Ramos (cell line): ENCODE measurements at regions not wholly inside any gene's neighbourhood (a gene's known extent, or its start where the extent isn't known, plus 50 kb on each side); places are given as distances from the start of the nearest gene placed in this dataset.
"Not testable (repeated sequence)": the region's sequence is repeated elsewhere in the genome, so short reads cannot be mapped to it uniquely, and the experiment has no call there.

Experiments used
- in situ Hi-C: fragments of 300-500 bp; cut with MboI; formaldehyde crosslinking; loops from one replicate; pipeline ENCODE4 v1.14.3; 2022; ENCODE audit warnings: low sequenced_read_pairs; ENCODE audit not compliant: unreplicated experiment

DNA sequence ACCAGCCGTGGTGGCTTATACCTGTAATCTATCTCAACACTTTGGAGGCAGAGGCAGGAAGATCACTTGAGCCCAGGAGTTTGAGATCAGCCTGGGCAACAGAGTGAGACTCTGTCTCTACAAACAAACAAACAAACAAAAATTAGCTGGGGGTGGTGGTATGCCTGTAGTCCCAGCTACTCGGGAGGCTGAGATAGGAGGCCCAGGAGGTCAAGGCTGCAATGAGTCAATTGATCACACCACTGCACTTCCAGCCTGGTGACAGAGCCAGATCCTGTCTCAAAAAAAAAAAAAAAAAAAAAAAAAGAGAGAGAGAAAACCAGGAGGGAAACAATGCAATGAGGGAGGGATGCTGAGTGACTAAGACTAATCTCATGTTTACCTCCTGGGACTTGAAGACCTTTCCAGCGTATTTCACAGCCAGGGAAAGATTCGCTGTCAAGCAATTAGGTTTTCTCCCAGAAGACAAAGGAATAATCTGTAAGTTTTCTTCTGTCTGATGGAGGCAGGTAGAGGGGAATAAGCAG lies 51.1 kb upstream of the MIER3 start:
- in situ Hi-C loops = no loop called here

DNA sequence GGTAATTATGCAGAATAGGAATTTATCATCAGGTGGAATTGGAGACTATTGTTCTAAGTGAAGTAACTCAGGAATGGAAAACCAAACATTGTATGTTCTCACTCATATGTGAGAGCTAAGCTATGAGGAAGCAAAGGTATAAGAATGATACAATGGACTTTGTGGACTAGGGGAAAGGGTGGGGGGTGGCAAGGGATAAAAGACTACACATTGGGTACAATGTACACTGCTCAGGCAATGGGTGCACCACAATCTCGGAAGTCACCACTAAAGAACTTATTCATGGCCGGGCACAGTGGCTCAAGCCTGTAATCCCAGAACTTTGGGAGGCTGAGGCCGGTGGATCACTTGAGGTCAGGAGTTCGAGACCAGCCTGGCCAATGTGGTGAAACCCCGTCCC lies 51.6 kb upstream of the MIER3 start:
- in situ Hi-C loops = not testable (repeated sequence)

DNA sequence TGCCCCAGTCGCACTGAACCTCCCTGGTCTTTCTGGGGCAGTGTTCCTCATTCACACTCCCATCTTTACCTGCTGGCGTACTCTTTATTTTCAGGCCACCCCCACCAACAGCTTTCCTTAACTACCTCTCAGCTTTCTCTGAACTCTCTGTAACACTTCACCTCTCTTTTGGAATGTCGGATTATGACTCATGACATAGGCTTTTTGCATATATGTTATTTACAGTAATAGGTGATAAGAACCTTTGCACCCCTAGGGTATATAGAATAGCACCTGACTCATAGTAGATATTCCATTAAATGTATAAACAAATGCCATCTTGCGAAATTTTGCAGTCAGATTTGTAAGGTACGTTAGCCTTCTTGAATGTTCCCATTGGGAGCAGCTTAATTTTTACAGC lies 52.9 kb upstream of the MIER3 start:
- in situ Hi-C loops = no loop called here

DNA sequence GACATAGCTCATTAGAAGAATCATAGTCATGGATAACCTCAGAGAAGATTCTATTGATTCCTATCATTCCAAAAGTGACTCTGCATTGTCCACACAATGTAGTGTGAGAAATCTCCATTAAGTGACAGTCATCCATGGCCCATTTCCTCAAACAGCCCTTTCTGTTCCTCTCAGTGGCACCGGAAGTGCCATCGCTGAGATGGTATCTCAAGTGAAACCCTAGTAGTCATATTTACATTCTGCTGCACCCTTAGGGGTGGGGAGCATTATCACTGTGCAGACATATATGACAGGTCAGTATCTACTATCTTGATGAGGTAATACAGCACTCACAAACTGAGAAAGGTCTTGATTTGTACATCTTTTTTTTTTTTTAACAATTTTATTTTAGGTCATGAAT lies 55.4 kb upstream of the MIER3 start:
- in situ Hi-C loops = no loop called here

DNA sequence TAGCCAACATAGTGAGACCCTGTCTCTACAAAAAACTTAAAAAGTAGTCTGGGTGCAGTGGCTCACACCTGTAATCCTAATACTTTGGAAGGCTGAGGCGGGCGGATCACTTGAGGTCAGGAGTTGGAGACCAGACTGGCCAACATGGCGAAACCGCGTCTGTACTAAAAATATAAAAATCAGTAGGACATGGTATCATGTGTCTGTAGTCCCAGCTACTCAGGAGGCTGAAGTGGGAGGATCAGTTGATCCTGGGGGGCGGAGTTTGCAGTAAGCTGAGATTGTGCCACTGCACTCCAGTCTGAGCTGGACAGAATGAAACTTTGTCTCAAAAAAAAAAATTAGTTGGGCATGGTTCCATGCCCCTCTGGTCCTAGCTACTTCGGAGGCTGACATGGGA lies 57.9 kb upstream of the MIER3 start:
- in situ Hi-C loops = no loop called here

DNA sequence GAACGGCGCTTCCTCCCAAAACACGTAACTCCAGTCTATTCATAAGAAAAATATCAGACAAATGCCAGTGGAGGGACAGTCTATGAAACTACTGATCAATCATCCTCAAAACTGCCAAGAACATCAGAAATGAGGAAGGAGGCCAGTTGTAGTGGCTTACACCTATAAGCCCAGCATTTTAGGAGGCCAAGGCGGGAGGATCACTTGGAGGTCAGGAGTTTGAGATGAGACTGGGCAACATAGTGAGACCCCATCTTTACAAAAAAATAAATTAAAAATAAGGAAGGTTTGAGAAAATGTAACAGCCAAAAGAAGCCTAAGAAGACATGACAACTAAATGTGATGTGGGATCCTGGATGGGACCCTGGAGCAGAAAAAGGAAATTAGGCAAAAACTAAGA lies 58.9 kb upstream of the MIER3 start:
- in situ Hi-C loops = no loop called here

DNA sequence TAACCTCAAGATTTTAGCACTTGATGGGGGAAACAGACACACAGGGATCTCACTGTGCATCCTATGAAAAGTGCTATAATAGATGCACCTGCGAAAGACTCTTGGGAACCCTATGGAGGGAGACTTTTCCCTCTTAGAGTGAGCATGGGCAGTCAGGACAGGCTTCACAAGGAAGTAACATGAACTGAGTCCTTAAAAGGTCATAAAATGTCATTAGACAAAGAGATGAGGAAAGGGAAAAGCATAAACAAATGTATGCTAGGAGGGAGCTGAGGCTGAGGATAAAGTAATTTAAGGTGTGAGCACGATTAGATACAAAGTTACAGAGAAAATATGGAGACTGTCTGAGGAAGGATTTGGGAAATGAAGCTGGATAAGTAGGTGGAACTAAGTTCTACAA lies 60.6 kb upstream of the MIER3 start:
- in situ Hi-C loops = no loop called here

DNA sequence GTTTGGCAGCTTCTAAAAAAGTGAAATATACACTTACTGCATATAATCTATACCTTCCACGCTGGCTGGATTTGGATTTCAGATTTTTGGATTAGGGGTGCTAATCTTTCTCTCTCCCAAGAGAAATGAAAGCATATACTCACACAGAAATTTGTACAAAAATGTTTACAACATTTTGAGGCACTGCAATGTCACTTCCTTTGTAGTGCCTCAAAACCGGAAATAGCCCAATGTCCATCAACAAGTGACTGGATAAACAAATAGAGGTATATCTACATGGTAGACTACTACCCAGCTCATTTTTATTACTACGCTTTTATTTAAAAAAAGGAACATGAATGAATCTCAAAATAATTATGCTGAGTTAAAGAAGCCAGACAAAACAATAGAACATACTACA lies 74.0 kb upstream of the MIER3 start:
- in situ Hi-C loops = no loop called here

DNA sequence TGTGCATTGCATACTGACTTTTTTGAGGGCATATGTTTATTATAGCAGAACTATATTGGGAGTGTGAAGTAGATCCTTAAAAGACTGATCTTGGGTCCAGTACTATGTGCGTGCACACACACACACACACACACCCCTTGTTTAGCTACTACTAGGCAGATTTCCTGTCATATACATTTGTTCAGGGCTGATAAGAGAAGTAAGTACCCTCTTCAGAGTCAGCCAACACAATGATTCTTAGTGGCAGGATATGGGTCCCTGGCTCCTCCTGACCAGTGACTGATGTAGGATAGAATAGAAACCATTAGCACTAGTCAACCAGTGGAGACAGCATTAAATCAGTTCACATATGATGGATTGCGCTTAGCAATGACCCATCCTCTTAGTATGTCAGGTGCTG lies 76.2 kb upstream of the MIER3 start:
- in situ Hi-C loops = no loop called here

DNA sequence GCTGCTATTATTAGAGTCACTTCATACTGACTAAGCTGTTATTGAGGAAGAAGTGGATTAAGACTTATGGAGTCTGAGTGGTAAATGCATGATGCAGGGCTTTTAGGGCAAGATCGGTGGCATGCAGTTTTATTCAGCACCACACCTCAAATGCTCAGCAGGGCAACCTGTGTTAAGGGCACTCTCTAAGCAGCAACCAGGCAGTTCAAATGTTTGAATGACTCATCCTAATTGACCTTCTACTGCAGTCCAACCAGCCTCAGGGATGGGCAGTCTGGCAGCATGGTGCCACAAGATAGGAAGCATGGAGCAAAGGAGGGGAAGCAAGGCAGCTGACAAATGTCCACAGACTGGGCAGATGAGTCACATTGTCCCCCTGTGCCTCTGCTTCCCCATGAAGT lies 80.2 kb upstream of the MIER3 start:
- in situ Hi-C loops = no loop called here

DNA sequence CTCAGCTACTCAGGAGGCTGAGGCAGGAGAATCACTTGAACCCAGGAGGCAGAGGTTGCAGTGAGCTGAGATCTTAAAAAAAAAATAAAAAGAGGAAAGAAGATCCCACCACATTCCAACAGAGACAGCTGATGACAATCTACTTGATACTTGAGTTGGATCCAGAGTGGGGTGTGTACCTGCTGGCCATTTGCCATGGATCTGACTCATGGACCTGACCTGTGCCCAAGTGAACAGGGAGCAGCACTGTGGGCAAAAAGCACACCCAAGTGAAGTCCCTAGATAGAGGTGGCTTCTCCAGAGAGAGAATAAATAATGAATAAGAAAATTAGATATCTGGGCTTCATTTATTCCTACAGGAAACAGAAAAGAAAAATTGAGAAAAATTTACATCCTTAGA lies 81.2 kb upstream of the MIER3 start:
- in situ Hi-C loops = no loop called here

DNA sequence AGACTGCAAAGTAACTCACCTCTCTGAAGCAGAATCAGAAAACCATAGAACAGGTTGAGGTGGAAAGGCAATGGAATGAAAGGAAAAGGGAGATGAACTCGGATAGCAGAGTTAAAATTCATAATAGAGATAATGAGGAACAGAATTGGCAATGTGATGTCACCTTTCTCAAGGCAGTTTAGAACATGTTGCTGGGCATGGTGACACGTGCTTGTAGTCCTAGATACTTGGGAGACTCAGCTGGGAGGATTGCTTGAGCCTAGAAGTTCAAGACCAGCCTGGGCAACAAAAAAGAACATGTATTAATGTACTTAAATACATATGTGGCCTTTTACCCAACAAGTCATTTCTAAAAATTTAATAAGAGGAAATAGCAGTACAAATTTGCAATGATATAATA lies 81.6 kb upstream of the MIER3 start:
- in situ Hi-C loops = no loop called here

DNA sequence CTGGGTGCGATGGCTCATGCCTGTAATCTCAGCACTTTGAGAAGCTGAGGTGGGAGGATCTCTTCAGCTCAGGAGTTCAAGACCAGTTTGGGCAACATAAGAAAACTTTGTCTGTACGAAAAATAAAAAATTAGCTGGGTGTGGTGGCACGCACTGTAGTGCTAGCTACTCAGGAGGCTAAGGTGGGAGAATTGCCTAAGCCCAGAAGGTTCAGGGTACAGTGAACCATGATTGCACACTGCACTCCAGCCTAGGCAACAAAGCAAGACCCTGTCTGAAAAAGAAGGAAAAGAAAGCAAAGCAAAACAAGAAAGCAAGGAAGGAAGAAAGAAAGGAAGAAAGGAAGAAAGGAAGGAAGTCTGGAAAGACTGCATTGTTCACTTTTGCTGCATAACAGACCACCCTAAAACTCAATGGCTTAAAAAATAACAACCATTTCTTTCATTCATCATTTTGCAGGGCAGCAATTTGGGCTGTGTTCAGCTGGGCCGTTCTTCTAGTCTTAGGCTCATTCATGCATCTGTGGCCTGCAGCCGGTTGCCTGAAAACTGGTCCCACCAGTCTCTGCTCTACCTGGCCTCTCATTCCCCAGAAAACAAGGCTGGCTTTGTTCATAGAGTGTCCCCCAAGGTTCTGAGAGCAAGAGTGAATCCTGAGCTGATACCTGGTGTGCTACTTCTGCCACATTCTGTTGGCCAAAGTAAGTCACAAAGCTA lies 82.4 kb upstream of the MIER3 start:
- in situ Hi-C loops = no loop called here

DNA sequence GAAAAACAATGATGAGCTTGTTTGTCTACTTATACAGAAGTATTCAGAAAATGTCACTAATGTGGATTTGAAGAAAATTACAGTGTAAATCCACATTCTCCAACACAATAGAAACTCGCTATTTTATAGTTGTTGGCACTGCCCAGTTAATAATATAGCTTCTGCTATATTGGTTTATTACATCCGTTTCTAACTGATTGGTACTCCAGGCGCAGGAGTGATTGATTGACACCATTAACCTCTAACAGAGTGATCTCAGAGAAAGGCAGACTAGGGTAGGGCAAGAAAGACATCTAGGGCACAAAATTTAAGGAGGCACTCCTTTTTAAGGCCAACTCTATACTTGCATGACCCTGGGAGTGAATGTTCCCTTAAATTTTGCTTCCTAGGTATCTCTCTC lies 84.0 kb upstream of the MIER3 start:
- in situ Hi-C loops = no loop called here

DNA sequence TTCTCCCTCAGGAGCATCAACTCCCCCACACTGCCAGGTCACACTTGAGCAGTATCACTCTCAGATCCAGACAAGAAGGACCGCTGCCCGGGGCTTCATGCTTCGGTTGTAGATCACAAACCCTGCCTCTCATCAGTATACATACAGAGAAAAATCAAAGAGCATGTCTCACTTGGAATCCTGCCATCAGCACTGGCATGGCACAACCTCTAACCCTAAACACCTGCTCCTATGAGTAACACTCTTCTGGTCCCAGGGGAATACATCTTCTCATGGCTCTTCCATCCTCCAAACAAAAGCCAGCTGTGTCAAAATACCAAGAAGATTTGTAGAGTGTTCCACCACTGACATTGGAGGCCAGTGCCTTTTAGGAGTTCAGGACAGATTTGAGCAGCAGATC lies 84.8 kb upstream of the MIER3 start:
- in situ Hi-C loops = no loop called here

DNA sequence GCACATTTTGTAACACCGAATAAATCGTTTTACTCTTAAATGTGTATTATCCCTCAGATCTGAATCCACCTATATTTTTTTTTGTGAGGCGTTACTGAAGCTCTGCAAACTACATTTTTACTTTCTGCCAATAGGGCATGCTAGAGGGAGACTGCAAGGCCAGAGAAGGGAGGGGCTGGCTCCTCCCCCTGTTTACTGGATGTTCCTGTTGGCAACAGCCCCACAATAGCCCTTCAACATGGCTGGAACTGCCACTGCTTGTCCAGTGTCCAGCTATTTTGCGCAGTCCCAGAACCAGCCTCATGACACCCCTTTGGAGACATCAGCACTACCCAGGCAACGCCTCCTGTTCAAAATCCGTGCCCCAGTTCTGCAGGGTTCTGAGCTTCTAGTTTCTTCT lies 85.4 kb upstream of the MIER3 start:
- in situ Hi-C loops = no loop called here

DNA sequence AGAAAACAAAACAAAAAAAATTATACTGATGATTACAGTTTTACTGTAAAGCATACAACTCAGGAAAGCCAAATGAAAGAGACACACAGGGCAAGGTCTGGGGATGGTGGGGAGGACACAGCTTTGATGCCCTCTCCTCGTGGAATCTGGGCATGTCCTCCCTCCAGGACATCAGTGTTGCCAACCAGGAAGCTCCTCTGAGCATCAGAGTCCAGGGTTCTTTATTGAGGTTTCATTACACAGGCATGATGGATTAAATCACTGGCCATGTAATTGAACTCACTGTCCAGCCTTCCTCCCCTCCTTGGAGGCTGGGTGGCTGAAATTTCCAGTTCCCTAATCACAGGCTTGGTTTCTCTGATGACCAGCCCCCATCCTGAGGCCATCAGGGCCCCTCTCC lies 89.6 kb upstream of the MIER3 start:
- in situ Hi-C loops = no loop called here

DNA sequence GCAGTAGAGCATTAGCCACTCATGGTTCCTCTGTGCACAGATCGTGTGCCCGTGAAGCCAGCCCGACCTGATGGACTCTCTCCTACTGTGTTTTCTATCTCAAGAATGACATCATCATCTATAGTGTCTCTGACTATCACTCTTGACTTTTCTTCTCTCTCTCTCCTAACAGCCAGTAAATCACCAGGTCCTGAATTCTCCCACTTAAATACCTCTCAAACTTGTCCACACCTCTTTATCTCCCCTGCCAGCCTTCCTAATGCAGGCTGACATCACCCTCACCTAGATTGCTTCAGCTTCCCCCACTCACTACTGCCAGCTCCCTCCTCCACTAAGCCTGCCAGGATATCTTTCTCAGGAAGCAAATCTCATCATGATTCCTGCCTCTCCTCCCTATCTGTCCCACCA lies 90.6 kb upstream of the MIER3 start:
- in situ Hi-C loops = no loop called here

DNA sequence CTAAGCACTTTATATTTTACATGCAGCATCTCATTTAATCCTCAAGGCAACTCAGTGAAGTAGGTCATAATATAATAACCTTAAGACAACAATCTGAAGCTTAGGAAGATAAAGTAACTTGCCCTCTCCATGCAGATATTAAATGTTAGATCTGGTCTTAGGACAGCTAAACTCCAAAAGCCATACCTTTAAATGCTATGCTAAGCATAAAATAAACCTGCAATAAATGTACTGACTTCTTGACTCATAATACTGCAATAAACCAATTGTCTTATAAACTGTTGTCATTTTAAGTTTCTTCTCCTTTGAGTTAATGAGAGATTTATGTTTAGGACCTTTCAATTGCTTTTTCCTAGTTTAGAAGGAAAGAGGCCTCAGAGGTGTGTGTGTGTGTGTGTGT lies 102.2 kb upstream of the MIER3 start:
- in situ Hi-C loops = no loop called here

DNA sequence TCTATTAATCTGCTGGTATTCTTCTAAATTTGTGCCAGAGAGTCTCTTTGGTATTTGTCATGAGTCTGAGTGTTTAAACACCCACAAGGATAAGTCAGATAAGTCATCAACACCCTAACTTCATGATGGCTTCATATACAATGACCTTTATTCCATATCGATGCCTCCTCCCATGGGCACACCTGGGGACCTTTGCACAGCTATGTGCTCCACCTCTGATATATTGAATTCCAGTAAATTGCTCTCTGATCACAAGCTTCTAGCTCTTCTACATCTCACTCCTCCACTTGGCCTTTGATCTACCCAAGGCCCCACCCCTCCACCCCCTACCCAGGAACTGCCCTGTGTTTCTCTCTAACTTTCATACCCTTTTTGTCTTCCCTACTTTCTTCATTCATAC lies 102.7 kb upstream of the MIER3 start:
- in situ Hi-C loops = no loop called here

DNA sequence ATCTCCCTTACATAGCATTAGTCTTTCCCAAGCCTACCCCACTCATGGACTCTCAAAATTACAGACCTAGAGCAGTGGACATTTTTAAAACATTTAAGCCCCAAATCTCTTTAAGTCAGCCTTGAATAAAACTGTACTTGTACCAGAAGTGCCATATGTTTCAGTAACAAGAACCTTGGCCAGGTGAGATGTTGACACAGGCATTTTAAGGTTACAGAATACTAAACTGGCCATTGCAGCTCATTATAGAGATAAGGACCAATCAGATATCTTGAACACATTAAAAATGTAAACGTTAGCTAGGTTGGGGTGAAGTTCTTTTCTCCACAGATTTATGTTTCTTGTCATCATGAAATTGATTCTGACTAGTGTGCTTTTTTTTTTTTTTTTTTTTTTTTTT lies 103.8 kb upstream of the MIER3 start:
- in situ Hi-C loops = no loop called here

DNA sequence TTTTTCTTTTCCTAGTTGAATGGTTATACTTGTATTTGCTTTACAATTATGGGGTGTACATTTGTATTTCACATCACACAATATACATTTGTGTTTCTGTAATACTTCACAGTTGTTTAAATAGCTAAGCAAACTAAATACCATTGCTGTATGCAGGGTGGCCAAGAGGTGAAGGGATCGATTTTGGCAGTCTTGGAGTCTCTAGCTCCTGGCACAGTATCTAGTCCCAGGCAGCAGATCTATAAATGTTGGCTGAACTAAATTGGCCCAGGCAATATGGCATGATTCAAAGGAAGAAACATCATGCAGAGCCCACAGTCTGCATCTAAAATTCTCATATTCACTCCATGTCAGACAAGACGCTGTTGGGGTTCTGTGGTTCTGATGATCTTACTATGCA lies 110.1 kb upstream of the GPBP1 start:
- in situ Hi-C loops = no loop called here
